ENCODE measurements at regions not wholly inside any gene's neighbourhood (a gene's known extent, or its start where the extent isn't known, plus 50 kb on each side); places are given as distances from the start of the nearest gene placed in this dataset.

- Histone ChIP-seq H3K27ac (ENCODE audit: low read depth) (no peak overlapping the region), H3K79me2 (replicated peaks; ENCODE audit: insufficient read depth) (no peaks in the 10 kb centered on the region), H3K9me2 (ENCODE audit: insufficient read depth) (peaks cover 10% of the 10 kb centered on the region; the same call in 1 of the 2 replicates), H4K20me1 (replicated peaks; ENCODE audit: insufficient read depth) (no peaks in the 10 kb centered on the region), H2AFZ (no peak overlapping the region), H3F3A (replicated peaks; ENCODE audit: low read depth) (no peaks in the 10 kb centered on the region), H3K4me3 (no peak overlapping the region), H3K36me3 (ENCODE audit: insufficient read depth) (no peaks in the 10 kb centered on the region), H3K27me3 (ENCODE audit: insufficient read depth) (no peaks in the 10 kb centered on the region), H3K4me1 (ENCODE audit: insufficient read depth) (no peaks in the 10 kb centered on the region), H3K4me2 (no peak overlapping the region)
- Mint-ChIP-seq H3K27ac (no peak overlapping the region), H3K4me1 (no peaks in the 10 kb centered on the region), H3K36me3 (ENCODE audit: low read depth) (peaks cover 5% of the 10 kb centered on the region; the same call in 1 of the 3 replicates), H3K27me3 (ENCODE audit: insufficient read depth, low read depth, poor library complexity) (peaks cover 3% of the 10 kb centered on the region), H3K4me3 (no peak overlapping the region), H3K9me3 (peaks cover 6% of the 10 kb centered on the region; the same call in 2 of the 3 replicates)
- ATAC-seq (no peak), DNase-seq (ENCODE audit: low spot score) (no peak)
- TF ChIP-seq ZNF114 (CRISPR knock-in tag; IDR thresholded peaks at IDR 0.05) (no peak), CREB1 (CRISPR knock-in tag; IDR thresholded peaks at IDR 0.05; ENCODE audit: low read depth) (no peak), CTCF (conservative IDR thresholded peaks at IDR 0.05; ENCODE audit: low read depth in 2 of 2) (no peak), ZNF331 (CRISPR knock-in tag; IDR thresholded peaks at IDR 0.05; ENCODE audit: low read depth) (no peak), EZH2 (IDR thresholded peaks at IDR 0.05; ENCODE audit: low read depth, unreplicated experiment) (no peak), EZH2phosphoT487 (IDR thresholded peaks at IDR 0.05; ENCODE audit: unreplicated experiment) (no peak), NANOG (IDR thresholded peaks at IDR 0.05; ENCODE audit: borderline replicate concordance) (no peak)
These were observed 123.7 kb downstream of the SOX9 start for GRCh38 chr17:72244494-72244893.

GRCh38 chr17:72244956-72245355, 124.1 kb downstream of the SOX9 start:
- H3K36me3 ChIP-seq (ENCODE audit: insufficient read depth) = no peaks in the 10 kb centered on the region
- TF ChIP-seq POLR2AphosphoS5 (IDR thresholded peaks at IDR 0.05; ENCODE audit: low read depth) = no peak
- no peak for TF ChIP-seq ZNF331 (CRISPR knock-in tag; IDR thresholded peaks at IDR 0.05; ENCODE audit: low read depth)
- no peak for TF ChIP-seq NANOG (IDR thresholded peaks at IDR 0.05; ENCODE audit: borderline replicate concordance)
- TF ChIP-seq REST (IDR thresholded peaks at IDR 0.05; ENCODE audit: unreplicated experiment) = no peak
- TF ChIP-seq ZNF462 (CRISPR knock-in tag; IDR thresholded peaks at IDR 0.05) = no peak
- TF ChIP-seq STAT1 (IDR thresholded peaks at IDR 0.05; ENCODE audit: unreplicated experiment) = no peak
- TF ChIP-seq EZH2 (IDR thresholded peaks at IDR 0.05; ENCODE audit: low read depth, unreplicated experiment) = no peak

More at GRCh38 chr17:72244956-72245355, 124.1 kb downstream of the SOX9 start:
- Histone ChIP-seq H3F3A (replicated peaks; ENCODE audit: low read depth) (no peaks in the 10 kb centered on the region), H3K27ac (ENCODE audit: low read depth) (no peak overlapping the region), H4K20me1 (replicated peaks; ENCODE audit: insufficient read depth) (no peaks in the 10 kb centered on the region), H3K79me2 (replicated peaks; ENCODE audit: insufficient read depth) (no peaks in the 10 kb centered on the region), H3K27me3 (ENCODE audit: insufficient read depth) (no peaks in the 10 kb centered on the region), H3K4me2 (no peak overlapping the region), H2AFZ (no peak overlapping the region), H3K4me3 (no peak overlapping the region), H3K4me1 (ENCODE audit: insufficient read depth) (no peaks in the 10 kb centered on the region), H3K9me2 (ENCODE audit: insufficient read depth) (peaks cover 10% of the 10 kb centered on the region; the same call in 1 of the 2 replicates)
- Mint-ChIP-seq H3K27me3 (ENCODE audit: insufficient read depth, low read depth, poor library complexity) (peaks cover 3% of the 10 kb centered on the region), H3K9me3 (peaks cover 3% of the 10 kb centered on the region; the same call in 2 of the 3 replicates), H3K36me3 (ENCODE audit: low read depth) (peaks cover 2% of the 10 kb centered on the region; the same call in 1 of the 3 replicates), H3K27ac (no peak overlapping the region), H3K4me3 (no peak overlapping the region), H3K4me1 (no peaks in the 10 kb centered on the region)
- ATAC-seq (no peak), DNase-seq (ENCODE audit: low spot score) (no peak)

Measured in GM23338 (cell line).